GM19043 (cell line): ENCODE measurements at regions not wholly inside any gene's neighbourhood (a gene's known extent, or its start where the extent isn't known, plus 50 kb on each side); places are given as distances from the start of the nearest gene placed in this dataset.
"Not testable (repeated sequence)": the region's sequence is repeated elsewhere in the genome, so short reads cannot be mapped to it uniquely, and the experiment has no call there.

Experiments
- ATAC-seq: cut with Tn5 transposase; IDR thresholded peaks from one replicate; pipeline ENCODE4 v1.9.1; 2021; ENCODE audit warnings: low read depth; ENCODE audit not compliant: unreplicated experiment

GRCh38 chr4:133385161-133385954, 236.3 kb downstream of the PCDH10 start:
- ATAC-seq, result no peak

- ATAC-seq, result no peak
Measured at GRCh38 chr4:133379681-133380438, 230.8 kb downstream of the PCDH10 start.

DNA sequence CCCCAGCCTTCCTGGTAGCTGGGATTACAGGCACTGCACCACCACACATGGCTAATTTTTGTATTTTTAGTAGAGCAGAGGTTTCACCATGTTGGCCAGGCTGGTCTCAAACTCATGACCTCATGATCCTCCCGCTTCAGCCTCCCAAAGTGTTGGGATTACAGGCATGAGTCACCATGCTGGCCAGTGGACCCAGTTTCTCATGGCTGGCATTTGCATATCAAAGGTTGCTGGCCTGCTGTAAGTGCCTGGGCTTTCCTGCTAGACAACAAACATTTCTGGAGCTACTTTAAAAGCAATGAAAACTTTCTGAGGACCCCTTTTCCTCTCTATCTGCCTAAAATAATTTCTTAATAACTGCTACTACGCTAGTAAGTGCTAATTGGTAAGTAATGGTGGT, 228.2 kb downstream of the PCDH10 start:
- no peak for ATAC-seq

DNA sequence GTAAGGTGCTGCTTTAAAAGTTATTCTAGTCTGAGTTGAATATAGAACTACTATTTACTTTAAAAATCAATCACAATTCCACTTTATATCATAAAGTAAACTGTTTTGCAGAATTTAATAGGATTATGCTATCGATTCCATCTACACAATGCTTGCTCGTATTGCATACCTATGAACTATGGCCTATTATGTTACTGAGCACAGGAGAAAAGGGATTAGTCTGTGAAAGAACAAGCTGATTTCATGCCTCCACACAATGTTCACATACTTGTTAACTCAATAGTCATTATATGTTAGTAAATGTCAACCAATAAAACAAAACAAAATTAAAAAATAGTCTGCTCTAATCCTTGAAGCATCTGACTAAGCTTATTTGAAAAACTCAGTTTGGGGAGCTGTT, 223.6 kb downstream of the PCDH10 start:
- ATAC-seq, result no peak

GRCh38 chr4:133355633-133356032, 206.5 kb downstream of the PCDH10 start:
- no peak for ATAC-seq

- ATAC-seq, result no peak
Measured at GRCh38 chr4:133347409-133347808, 198.3 kb downstream of the PCDH10 start.

GRCh38 chr4:133324491-133324890, 175.4 kb downstream of the PCDH10 start:
- ATAC-seq, result no peak

- no peak for ATAC-seq
Measured at GRCh38 chr4:133323670-133324069, 174.6 kb downstream of the PCDH10 start.

DNA sequence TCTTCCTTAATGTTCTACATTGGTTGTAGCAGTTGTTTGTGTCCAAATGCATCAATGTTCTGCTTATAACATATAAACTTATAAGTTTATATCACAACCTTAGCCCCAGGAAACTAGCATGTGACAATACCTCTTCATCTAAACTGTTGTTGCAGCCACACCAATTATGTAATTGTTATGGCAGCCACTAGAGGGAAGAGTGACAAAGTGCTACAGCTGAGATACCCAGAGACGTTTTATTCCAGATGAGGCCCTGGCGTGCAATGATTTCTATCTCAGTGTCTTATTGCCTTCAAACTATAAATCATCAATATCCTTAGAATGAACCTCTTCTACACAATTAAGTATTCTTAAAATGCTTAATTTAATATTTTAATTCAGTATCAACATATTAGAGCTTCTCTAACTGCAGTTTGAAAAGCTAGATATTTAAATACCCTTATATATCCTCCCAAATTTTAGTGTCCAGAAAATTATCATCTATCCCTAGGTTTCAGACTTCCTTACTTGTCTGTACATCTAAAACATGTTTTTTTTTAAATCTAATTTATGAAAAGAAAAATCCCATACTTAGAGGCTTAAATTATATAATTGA, 171.6 kb downstream of the PCDH10 start:
- ATAC-seq, result no peak

DNA sequence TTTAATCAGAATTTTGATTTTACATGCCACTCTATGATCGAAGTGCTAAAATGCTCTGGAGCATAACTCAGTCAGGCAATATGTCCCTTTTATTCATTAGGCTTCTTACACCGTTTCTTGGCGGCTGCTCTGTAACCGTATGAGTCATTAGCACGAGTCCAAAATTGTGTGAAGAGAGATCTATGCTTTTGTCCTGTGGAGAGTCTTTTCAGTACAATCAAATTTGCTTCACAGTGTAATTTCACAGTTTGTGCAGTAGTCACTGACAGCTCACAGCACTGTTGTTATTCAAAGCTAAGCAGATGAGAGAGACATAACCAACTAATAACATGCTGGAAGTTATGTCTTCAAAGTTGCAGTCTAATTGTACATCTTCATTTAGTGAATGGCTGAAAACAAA, 167.8 kb downstream of the PCDH10 start:
- no peak for ATAC-seq

- ATAC-seq, result no peak
Measured at GRCh38 chr4:133314991-133315390, 165.9 kb downstream of the PCDH10 start.

GRCh38 chr4:133287396-133287795, 138.3 kb downstream of the PCDH10 start:
- ATAC-seq, result no peak

- no peak for ATAC-seq
Measured at GRCh38 chr4:133278591-133278990, 129.5 kb downstream of the PCDH10 start.

GRCh38 chr4:133277940-133278339, 128.8 kb downstream of the PCDH10 start:
- ATAC-seq, result not testable (repeated sequence)

GRCh38 chr4:133275246-133275645, 126.2 kb downstream of the PCDH10 start:
- ATAC-seq, result no peak

GRCh38 chr4:133273401-133273800, 124.3 kb downstream of the PCDH10 start:
- no peak for ATAC-seq

DNA sequence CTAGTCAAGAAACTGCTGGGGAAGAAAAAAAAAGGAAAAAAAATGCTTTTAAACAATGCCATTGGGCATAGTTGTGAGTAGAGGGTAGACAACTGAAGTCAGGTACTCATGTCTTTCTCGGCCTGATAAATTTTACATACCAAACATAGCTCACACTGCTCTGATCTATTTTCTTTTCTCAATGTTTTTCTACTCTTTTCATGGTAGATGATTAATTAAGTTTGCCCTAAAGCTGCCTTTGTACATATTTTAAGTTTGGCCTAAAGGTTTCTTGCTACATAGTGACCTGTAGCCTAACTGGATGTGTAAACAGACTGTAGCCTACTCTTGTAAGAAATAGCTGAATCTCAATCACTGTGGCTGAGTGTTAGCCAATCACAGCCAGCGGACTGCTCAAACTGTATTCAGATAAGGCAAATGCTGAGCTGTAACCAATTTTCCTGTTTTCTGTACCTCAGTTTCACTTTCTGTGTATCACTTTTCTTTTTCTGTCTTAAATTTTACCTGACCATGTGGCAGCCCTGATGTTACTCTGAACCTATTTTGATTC, 121.0 kb downstream of the PCDH10 start:
- ATAC-seq, result no peak

DNA sequence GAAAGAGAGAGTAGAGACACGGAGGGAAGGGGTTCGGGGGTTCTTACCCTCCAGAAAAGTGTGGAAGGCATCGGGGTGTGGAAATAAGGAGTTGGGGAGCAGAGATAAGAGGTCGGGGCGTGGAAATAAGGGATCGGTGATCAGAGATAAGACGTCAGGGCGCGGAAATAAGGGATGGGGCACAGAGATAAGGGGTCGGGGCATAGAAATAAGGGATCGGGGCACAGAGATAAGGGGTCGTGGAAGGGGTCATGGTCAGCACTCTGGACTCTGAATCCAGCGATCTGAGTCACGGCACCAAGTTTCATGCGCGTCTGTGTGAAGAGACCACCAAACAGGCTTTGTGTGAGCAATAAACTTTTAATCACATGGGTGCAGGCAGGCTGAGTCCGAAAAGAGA, 119.1 kb downstream of the PCDH10 start:
- no peak for ATAC-seq

DNA sequence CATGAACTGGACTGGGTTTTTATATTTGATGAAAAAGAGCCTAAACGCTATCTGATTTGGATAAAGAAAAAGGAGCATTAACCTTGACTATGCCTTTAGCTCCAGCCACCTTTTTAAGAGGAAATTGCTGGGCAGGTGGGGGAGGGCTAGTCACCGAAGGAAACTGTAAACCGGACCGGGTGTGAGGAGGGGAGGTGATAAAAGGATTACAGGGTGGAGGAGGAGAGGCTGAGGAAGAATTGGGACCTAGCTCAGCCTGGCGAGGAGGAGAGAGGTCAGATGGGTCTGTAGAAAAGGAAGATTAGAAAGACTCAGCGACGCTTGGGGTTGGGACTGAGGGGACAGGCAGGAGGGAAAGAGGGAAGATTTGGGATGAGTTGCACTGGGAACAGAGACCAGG, 118.4 kb downstream of the PCDH10 start:
- ATAC-seq, result not testable (repeated sequence)

DNA sequence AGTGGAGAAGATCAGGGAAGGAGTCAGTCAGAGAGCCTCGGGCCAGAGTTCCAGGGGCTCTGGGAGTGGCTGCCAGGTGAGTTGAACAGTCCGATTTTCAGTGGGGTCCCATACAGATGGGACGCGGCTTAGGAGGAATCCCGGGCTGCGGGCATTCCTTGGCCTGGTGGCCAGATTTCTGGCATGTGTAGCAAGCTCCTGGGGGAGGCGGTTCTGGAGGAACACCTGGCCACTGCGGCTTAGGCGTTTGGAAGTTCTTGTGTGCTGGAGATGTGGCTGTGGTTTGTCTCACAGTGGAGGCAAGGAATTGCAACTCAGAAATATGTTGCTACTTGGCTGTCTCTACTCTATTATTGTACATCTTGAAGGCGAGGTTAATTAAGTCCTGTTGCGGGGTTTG, 117.9 kb downstream of the PCDH10 start:
- ATAC-seq, result not testable (repeated sequence)

DNA sequence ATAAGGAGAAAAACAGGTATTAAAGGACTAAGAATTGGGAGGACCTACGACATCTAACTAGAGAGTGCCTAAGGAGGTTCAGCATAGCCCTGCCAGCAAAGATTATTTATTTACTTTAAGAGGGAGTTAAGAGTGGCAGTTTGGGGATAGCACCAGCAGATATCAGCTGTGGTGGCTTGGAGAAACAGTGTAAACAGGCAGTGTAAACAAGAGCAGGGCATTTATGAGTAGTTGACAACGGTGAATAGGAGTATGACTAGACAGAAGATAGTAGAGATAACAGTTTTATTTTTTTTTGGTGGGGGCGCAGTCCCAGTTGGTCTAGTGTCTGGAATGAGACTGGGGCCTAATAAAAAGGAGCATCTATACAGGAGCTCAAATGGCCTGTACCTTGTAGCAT, 115.2 kb downstream of the PCDH10 start:
- not testable (repeated sequence) for ATAC-seq
